Effector memory CD4-positive, alpha-beta T cell (primary cell): ENCODE measurements at regions not wholly inside any gene's neighbourhood (a gene's known extent, or its start where the extent isn't known, plus 50 kb on each side); places are given as distances from the start of the nearest gene placed in this dataset.

Source experiments
- DNase-seq, 3 donors: peaks; one replicate each; pipeline ENCODE4 v3.0.0-alpha.2; 2020
- H3K27ac ChIP-seq: 2 replicates; pipeline ENCODE4 v1.7.0; 2013; ENCODE audit warnings: mild to moderate bottlenecking, low read length, moderate library complexity; ENCODE audit not compliant: insufficient read depth, poor library complexity, severe bottlenecking
- H3K27me3 ChIP-seq: replicated peaks from 2 replicates; pipeline ENCODE4 v1.7.0; 2013; ENCODE audit warnings: mild to moderate bottlenecking, low read length; ENCODE audit not compliant: insufficient read depth, control insufficient read depth, poor library complexity, severe bottlenecking
- H3K36me3 ChIP-seq: 2 replicates; pipeline ENCODE4 v1.7.0; 2013; ENCODE audit warnings: mild to moderate bottlenecking, low read length, moderate library complexity; ENCODE audit not compliant: control insufficient read depth, insufficient read depth
- H3K4me1 ChIP-seq: 2 replicates; pipeline ENCODE4 v1.7.0; 2013; ENCODE audit warnings: low read length, mild to moderate bottlenecking; ENCODE audit not compliant: control insufficient read depth, insufficient read depth, poor library complexity, severe bottlenecking
- H3K4me3 ChIP-seq: 2 replicates; pipeline ENCODE4 v1.7.0; 2013; ENCODE audit warnings: low read length, low read depth, mild to moderate bottlenecking; ENCODE audit not compliant: insufficient read depth, poor library complexity, severe bottlenecking
- H3K9me3 ChIP-seq: 2 replicates; pipeline ENCODE4 v1.7.0; 2013; ENCODE audit warnings: mild to moderate bottlenecking, low read length, moderate library complexity; ENCODE audit not compliant: control insufficient read depth

GRCh38 chr2:43044093-43044681, 182.2 kb downstream of the ZFP36L2 start:
- H3K27ac ChIP-seq = no peak overlapping the region
- no peak overlapping the region for H3K4me3 ChIP-seq
- H3K9me3 ChIP-seq = no peaks in the 10 kb centered on the region
- no peaks in the 10 kb centered on the region for H3K4me1 ChIP-seq
- no peaks in the 10 kb centered on the region for H3K36me3 ChIP-seq
- DNase-seq = no peak
- no peaks in the 10 kb centered on the region for H3K27me3 ChIP-seq

GRCh38 chr2:43043553-43043870, 182.9 kb downstream of the ZFP36L2 start:
- H3K4me1 ChIP-seq = no peaks in the 10 kb centered on the region
- no peak for DNase-seq

GRCh38 chr2:43041661-43042360, 184.6 kb downstream of the ZFP36L2 start:
- DNase-seq = no peak
- Histone ChIP-seq H3K4me1 (no peaks in the 10 kb centered on the region), H3K9me3 (no peaks in the 10 kb centered on the region), H3K27ac (no peak overlapping the region), H3K4me3 (no peak overlapping the region), H3K27me3 (no peaks in the 10 kb centered on the region), H3K36me3 (no peaks in the 10 kb centered on the region)

More at GRCh38 chr2:43043553-43043870, 182.9 kb downstream of the ZFP36L2 start:
- H3K9me3 ChIP-seq = no peaks in the 10 kb centered on the region
- no peak overlapping the region for H3K4me3 ChIP-seq
- H3K27me3 ChIP-seq = no peaks in the 10 kb centered on the region
- H3K36me3 ChIP-seq = no peaks in the 10 kb centered on the region
- no peak overlapping the region for H3K27ac ChIP-seq

GRCh38 chr2:43041173-43041591, 185.2 kb downstream of the ZFP36L2 start:
- H3K4me3 ChIP-seq = no peak overlapping the region
- no peak for DNase-seq
- H3K36me3 ChIP-seq = no peaks in the 10 kb centered on the region
- no peaks in the 10 kb centered on the region for H3K9me3 ChIP-seq
- no peaks in the 10 kb centered on the region for H3K4me1 ChIP-seq
- H3K27ac ChIP-seq = no peak overlapping the region
- no peaks in the 10 kb centered on the region for H3K27me3 ChIP-seq

- H3K36me3 ChIP-seq = no peaks in the 10 kb centered on the region
- no peak for DNase-seq
- no peak overlapping the region for H3K4me3 ChIP-seq
- H3K9me3 ChIP-seq = no peaks in the 10 kb centered on the region
- no peak overlapping the region for H3K27ac ChIP-seq
- H3K27me3 ChIP-seq = no peaks in the 10 kb centered on the region
- no peaks in the 10 kb centered on the region for H3K4me1 ChIP-seq
Measured at GRCh38 chr2:43040084-43040854, 186.1 kb downstream of the ZFP36L2 start.

- H3K27me3 ChIP-seq = no peaks in the 10 kb centered on the region
- no peak overlapping the region for H3K4me3 ChIP-seq
- DNase-seq = no peak
- no peak overlapping the region for H3K27ac ChIP-seq
- H3K36me3 ChIP-seq = no peaks in the 10 kb centered on the region
- no peaks in the 10 kb centered on the region for H3K9me3 ChIP-seq
- H3K4me1 ChIP-seq = no peaks in the 10 kb centered on the region
Measured at GRCh38 chr2:43039376-43040080, 186.9 kb downstream of the ZFP36L2 start.

- no peaks in the 10 kb centered on the region for H3K4me1 ChIP-seq
- no peak overlapping the region for H3K4me3 ChIP-seq
- no peaks in the 10 kb centered on the region for H3K36me3 ChIP-seq
- no peaks in the 10 kb centered on the region for H3K9me3 ChIP-seq
- no peak for DNase-seq
- H3K27ac ChIP-seq = no peak overlapping the region
- H3K27me3 ChIP-seq = no peaks in the 10 kb centered on the region
Measured at GRCh38 chr2:43038696-43039094, 187.7 kb downstream of the ZFP36L2 start.

GRCh38 chr2:43038034-43038695, 188.2 kb downstream of the ZFP36L2 start:
- H3K27me3 ChIP-seq = no peaks in the 10 kb centered on the region
- no peaks in the 10 kb centered on the region for H3K9me3 ChIP-seq
- DNase-seq = no peak
- no peak overlapping the region for H3K4me3 ChIP-seq
- H3K4me1 ChIP-seq = no peaks in the 10 kb centered on the region
- H3K36me3 ChIP-seq = no peaks in the 10 kb centered on the region
- H3K27ac ChIP-seq = no peak overlapping the region

- H3K36me3 ChIP-seq = no peaks in the 10 kb centered on the region
- no peak overlapping the region for H3K27ac ChIP-seq
- no peak for DNase-seq
- H3K27me3 ChIP-seq = no peaks in the 10 kb centered on the region
- no peak overlapping the region for H3K4me3 ChIP-seq
- no peaks in the 10 kb centered on the region for H3K9me3 ChIP-seq
- peaks cover 4% of the 10 kb centered on the region for H3K4me1 ChIP-seq
Measured at GRCh38 chr2:43035922-43036321, 190.5 kb downstream of the ZFP36L2 start.
